Cardiac fibroblast (primary cell): ENCODE measurements at regions not wholly inside any gene's neighbourhood (a gene's known extent, or its start where the extent isn't known, plus 50 kb on each side); places are given as distances from the start of the nearest gene placed in this dataset.

Experiments
- DNase-seq, 2 donors: peaks; one replicate each; pipeline versions ENCODE4 v3.0.0 to v3.0.0-alpha.2; 2010; ENCODE audit warnings: low read depth in 2 of 2
- H3K4me3 ChIP-seq, 2 donors: replicated peaks in 1 of 2; 1 replicate in 1 of 2; 2 replicates in 1 of 2; pipeline ENCODE4 v1.5.1; 2011; ENCODE audit warnings: low read depth in 2 of 2, low read length in 2 of 2, mild to moderate bottlenecking in 2 of 2, moderate library complexity in 1 of 2
- CTCF ChIP-seq: IDR thresholded peaks from one replicate; pipeline ENCODE4 v1.5.1; 2011; ENCODE audit warnings: low read depth, mild to moderate bottlenecking, low read length, inconsistent platforms

- no peak overlapping the region for H3K4me3 ChIP-seq
- TF ChIP-seq CTCF: no peak
- DNase-seq: no peak
Observed at GRCh38 chrX:147832707-147833348, 78.9 kb upstream of the FMR1 start.

GRCh38 chrX:147838465-147839131 is 73.1 kb upstream of the FMR1 start:
- DNase-seq: peak in 1 of 2 donors; percentile 11
- TF ChIP-seq CTCF: peak; percentile 6
- H3K4me3 ChIP-seq: no peak overlapping the region

GRCh38 chrX:147846676-147847075 is 65.0 kb upstream of the FMR1 start:
- no peak for DNase-seq
- no peak overlapping the region for H3K4me3 ChIP-seq
- TF ChIP-seq CTCF: no peak

GRCh38 chrX:147847999-147848398 is 63.7 kb upstream of the FMR1 start:
- no peak for TF ChIP-seq CTCF
- DNase-seq: no peak

GRCh38 chrX:147848543-147849443 is 62.9 kb upstream of the FMR1 start:
- DNase-seq: no peak
- no peak for TF ChIP-seq CTCF
- no peak overlapping the region for H3K4me3 ChIP-seq

More at GRCh38 chrX:147847999-147848398, 63.7 kb upstream of the FMR1 start:
- no peak overlapping the region for H3K4me3 ChIP-seq

- H3K4me3 ChIP-seq: no peak overlapping the region
- no peak for DNase-seq
- no peak for TF ChIP-seq CTCF
Observed at GRCh38 chrX:147850875-147851274, 60.8 kb upstream of the FMR1 start.
